ENCODE measurements at regions not wholly inside any gene's neighbourhood (a gene's known extent, or its start where the extent isn't known, plus 50 kb on each side); places are given as distances from the start of the nearest gene placed in this dataset.
A peak's percentile ranks its signal among the peaks of the same experiment; 100 is the strongest.

- H3K4me1 ChIP-seq (ENCODE audit: control insufficient read depth in 3 of 3, insufficient read depth in 2 of 3, low read depth in 1 of 3, low read length in 2 of 3): peaks cover 0 to 13% (median 0%) of the 10 kb centered on the region in 3 donors
- 62 to 80% (median 77%) methylated on average over 4 of the region's 4 CpGs for WGBS, 3 donors
- no peak overlapping the region for H3K4me3 ChIP-seq (ENCODE audit: low read depth in 1 of 3, low read length in 3 of 3)
- FAIRE-seq (no peak), DNase-seq (no peak)
- H3K27ac ChIP-seq (ENCODE audit: low read depth in 1 of 3, low read length in 2 of 3): peak overlapping the region in 1 of 3 donors; percentile 63
- H3K9me3 ChIP-seq (ENCODE audit: control insufficient read depth in 2 of 2, insufficient read depth in 1 of 2, low read depth in 1 of 2, low read length in 1 of 2): peaks cover 0 to 20% of the 10 kb centered on the region in 2 donors
- H3K27me3 ChIP-seq (ENCODE audit: control insufficient read depth in 3 of 3, insufficient read depth in 3 of 3, low read length in 3 of 3): no peaks in the 10 kb centered on the region
- peaks cover 0 to 3% (median 0%) of the 10 kb centered on the region in 3 donors for H3K36me3 ChIP-seq (ENCODE audit: control insufficient read depth in 3 of 3, insufficient read depth in 2 of 3, low read depth in 1 of 3, low read length in 3 of 3)
Measured at GRCh38 chr18:22695674-22696073, 237.5 kb upstream of the RBBP8 start.

GRCh38 chr18:22697561-22697960 is 235.6 kb upstream of the RBBP8 start:
- Histone ChIP-seq H3K27ac (ENCODE audit: low read depth in 1 of 3, low read length in 2 of 3) (no peak overlapping the region), H3K36me3 (ENCODE audit: control insufficient read depth in 3 of 3, insufficient read depth in 2 of 3, low read depth in 1 of 3, low read length in 3 of 3) (peaks cover 0 to 3% (median 0%) of the 10 kb centered on the region in 3 donors), H3K4me1 (ENCODE audit: control insufficient read depth in 3 of 3, insufficient read depth in 2 of 3, low read depth in 1 of 3, low read length in 2 of 3) (peaks cover 0 to 9% (median 0%) of the 10 kb centered on the region in 3 donors), H3K4me3 (ENCODE audit: low read depth in 1 of 3, low read length in 3 of 3) (no peak overlapping the region), H3K9me3 (ENCODE audit: control insufficient read depth in 2 of 2, insufficient read depth in 1 of 2, low read depth in 1 of 2, low read length in 1 of 2) (peaks cover 0 to 20% of the 10 kb centered on the region in 2 donors), H3K27me3 (ENCODE audit: control insufficient read depth in 3 of 3, insufficient read depth in 3 of 3, low read length in 3 of 3) (no peaks in the 10 kb centered on the region)
- 85 to 87% (median 86%) methylated on average over 3 of the region's 3 CpGs for WGBS, 3 donors
- FAIRE-seq: no peak
- no peak for DNase-seq

- FAIRE-seq (no peak), DNase-seq (no peak)
- H3K4me1 ChIP-seq (ENCODE audit: control insufficient read depth in 3 of 3, insufficient read depth in 2 of 3, low read depth in 1 of 3, low read length in 2 of 3): peaks cover 0 to 12% (median 0%) of the 10 kb centered on the region in 3 donors
- H3K27me3 ChIP-seq (ENCODE audit: control insufficient read depth in 3 of 3, insufficient read depth in 3 of 3, low read length in 3 of 3): no peaks in the 10 kb centered on the region
- peaks cover 0 to 20% of the 10 kb centered on the region in 2 donors for H3K9me3 ChIP-seq (ENCODE audit: control insufficient read depth in 2 of 2, insufficient read depth in 1 of 2, low read depth in 1 of 2, low read length in 1 of 2)
- H3K36me3 ChIP-seq (ENCODE audit: control insufficient read depth in 3 of 3, insufficient read depth in 2 of 3, low read depth in 1 of 3, low read length in 3 of 3): peaks cover 0 to 3% (median 0%) of the 10 kb centered on the region in 3 donors
- WGBS, 3 donors: 83 to 91% (median 86%) methylated on average over 1 of the region's 1 CpG
- H3K4me3 ChIP-seq (ENCODE audit: low read depth in 1 of 3, low read length in 3 of 3): no peak overlapping the region
- no peak overlapping the region for H3K27ac ChIP-seq (ENCODE audit: low read depth in 1 of 3, low read length in 2 of 3)
Measured at GRCh38 chr18:22698711-22699110, 234.4 kb upstream of the RBBP8 start.

GRCh38 chr18:22699629-22700028 is 233.5 kb upstream of the RBBP8 start:
- DNase-seq (peak in 1 of 2 donors; percentile 69), FAIRE-seq (no peak)
- H3K36me3 ChIP-seq (ENCODE audit: control insufficient read depth in 3 of 3, insufficient read depth in 2 of 3, low read depth in 1 of 3, low read length in 3 of 3): peaks cover 0 to 3% (median 0%) of the 10 kb centered on the region in 3 donors
- no peak overlapping the region for H3K4me3 ChIP-seq (ENCODE audit: low read depth in 1 of 3, low read length in 3 of 3)
- H3K9me3 ChIP-seq (ENCODE audit: control insufficient read depth in 2 of 2, insufficient read depth in 1 of 2, low read depth in 1 of 2, low read length in 1 of 2): peaks cover 0 to 20% of the 10 kb centered on the region in 2 donors
- H3K27ac ChIP-seq (ENCODE audit: low read depth in 1 of 3, low read length in 2 of 3): no peak overlapping the region
- 40 to 57% (median 42%) methylated on average over 9 of the region's 9 CpGs for WGBS, 3 donors
- no peaks in the 10 kb centered on the region for H3K27me3 ChIP-seq (ENCODE audit: control insufficient read depth in 3 of 3, insufficient read depth in 3 of 3, low read length in 3 of 3)
- H3K4me1 ChIP-seq (ENCODE audit: control insufficient read depth in 3 of 3, insufficient read depth in 2 of 3, low read depth in 1 of 3, low read length in 2 of 3): peaks cover 0 to 18% (median 0%) of the 10 kb centered on the region in 3 donors

GRCh38 chr18:22700920-22701319 is 232.2 kb upstream of the RBBP8 start:
- FAIRE-seq (peak; percentile 90), DNase-seq (no peak)
- H3K36me3 ChIP-seq (ENCODE audit: control insufficient read depth in 3 of 3, insufficient read depth in 2 of 3, low read depth in 1 of 3, low read length in 3 of 3): peaks cover 0 to 3% (median 0%) of the 10 kb centered on the region in 3 donors
- peaks cover 0 to 12% (median 0%) of the 10 kb centered on the region in 3 donors for H3K4me1 ChIP-seq (ENCODE audit: control insufficient read depth in 3 of 3, insufficient read depth in 2 of 3, low read depth in 1 of 3, low read length in 2 of 3)
- no peak overlapping the region for H3K27ac ChIP-seq (ENCODE audit: low read depth in 1 of 3, low read length in 2 of 3)
- H3K27me3 ChIP-seq (ENCODE audit: control insufficient read depth in 3 of 3, insufficient read depth in 3 of 3, low read length in 3 of 3): no peaks in the 10 kb centered on the region
- H3K4me3 ChIP-seq (ENCODE audit: low read depth in 1 of 3, low read length in 3 of 3): no peak overlapping the region
- peaks cover 0 to 20% of the 10 kb centered on the region in 2 donors for H3K9me3 ChIP-seq (ENCODE audit: control insufficient read depth in 2 of 2, insufficient read depth in 1 of 2, low read depth in 1 of 2, low read length in 1 of 2)
- 88 to 91% (median 91%) methylated on average over 1 of the region's 1 CpG for WGBS, 3 donors

- Histone ChIP-seq H3K27ac (ENCODE audit: low read depth in 1 of 3, low read length in 2 of 3) (no peak overlapping the region), H3K9me3 (ENCODE audit: control insufficient read depth in 2 of 2, insufficient read depth in 1 of 2, low read depth in 1 of 2, low read length in 1 of 2) (peaks cover 0 to 20% of the 10 kb centered on the region in 2 donors), H3K4me1 (ENCODE audit: control insufficient read depth in 3 of 3, insufficient read depth in 2 of 3, low read depth in 1 of 3, low read length in 2 of 3) (peaks cover 0 to 12% (median 0%) of the 10 kb centered on the region in 3 donors), H3K27me3 (ENCODE audit: control insufficient read depth in 3 of 3, insufficient read depth in 3 of 3, low read length in 3 of 3) (no peaks in the 10 kb centered on the region), H3K4me3 (ENCODE audit: low read depth in 1 of 3, low read length in 3 of 3) (no peak overlapping the region), H3K36me3 (ENCODE audit: control insufficient read depth in 3 of 3, insufficient read depth in 2 of 3, low read depth in 1 of 3, low read length in 3 of 3) (peaks cover 0 to 3% (median 0%) of the 10 kb centered on the region in 3 donors)
- FAIRE-seq (no peak), DNase-seq (no peak)
- WGBS, 3 donors: 58 to 74% (median 63%) methylated on average over 6 of the region's 6 CpGs
Measured at GRCh38 chr18:22701326-22701725, 231.8 kb upstream of the RBBP8 start.

GRCh38 chr18:22701795-22702194 is 231.3 kb upstream of the RBBP8 start:
- FAIRE-seq (no peak), DNase-seq (no peak)
- Histone ChIP-seq H3K36me3 (ENCODE audit: control insufficient read depth in 3 of 3, insufficient read depth in 2 of 3, low read depth in 1 of 3, low read length in 3 of 3) (peaks cover 0 to 3% (median 0%) of the 10 kb centered on the region in 3 donors), H3K27me3 (ENCODE audit: control insufficient read depth in 3 of 3, insufficient read depth in 3 of 3, low read length in 3 of 3) (no peaks in the 10 kb centered on the region), H3K27ac (ENCODE audit: low read depth in 1 of 3, low read length in 2 of 3) (no peak overlapping the region), H3K4me3 (ENCODE audit: low read depth in 1 of 3, low read length in 3 of 3) (no peak overlapping the region), H3K4me1 (ENCODE audit: control insufficient read depth in 3 of 3, insufficient read depth in 2 of 3, low read depth in 1 of 3, low read length in 2 of 3) (peaks cover 0 to 12% (median 0%) of the 10 kb centered on the region in 3 donors), H3K9me3 (ENCODE audit: control insufficient read depth in 2 of 2, insufficient read depth in 1 of 2, low read depth in 1 of 2, low read length in 1 of 2) (peaks cover 0 to 20% of the 10 kb centered on the region in 2 donors)
- 81 to 93% (median 85%) methylated on average over 4 of the region's 4 CpGs for WGBS, 3 donors

- DNase-seq: no peak
- peaks cover 0 to 16% of the 10 kb centered on the region in 2 donors for H3K9me3 ChIP-seq (ENCODE audit: control insufficient read depth in 2 of 2, insufficient read depth in 1 of 2, low read depth in 1 of 2, low read length in 1 of 2)
- no peak for FAIRE-seq
- H3K27me3 ChIP-seq (ENCODE audit: control insufficient read depth in 3 of 3, insufficient read depth in 3 of 3, low read length in 3 of 3): no peaks in the 10 kb centered on the region
- no peak overlapping the region for H3K4me3 ChIP-seq (ENCODE audit: low read depth in 1 of 3, low read length in 3 of 3)
- H3K4me1 ChIP-seq (ENCODE audit: control insufficient read depth in 3 of 3, insufficient read depth in 2 of 3, low read depth in 1 of 3, low read length in 2 of 3): peaks cover 0 to 12% (median 0%) of the 10 kb centered on the region in 3 donors
- H3K36me3 ChIP-seq (ENCODE audit: control insufficient read depth in 3 of 3, insufficient read depth in 2 of 3, low read depth in 1 of 3, low read length in 3 of 3): peaks cover 0 to under 1% (median 0%) of the 10 kb centered on the region in 3 donors
- H3K27ac ChIP-seq (ENCODE audit: low read depth in 1 of 3, low read length in 2 of 3): no peak overlapping the region
- 83 to 95% (median 91%) methylated on average over 3 of the region's 3 CpGs for WGBS, 3 donors
Measured at GRCh38 chr18:22702806-22703205, 230.3 kb upstream of the RBBP8 start.

Measured in small intestine (tissue), 7 donors.